ENCODE measurements at regions not wholly inside any gene's neighbourhood (a gene's known extent, or its start where the extent isn't known, plus 50 kb on each side); places are given as distances from the start of the nearest gene placed in this dataset.

- no peak for DNase-seq (ENCODE audit: low spot score in 2 of 2)
- WGBS, result 79% methylated on average over 2 of the region's 2 CpGs
- TF ChIP-seq POLR2AphosphoS5 (IDR thresholded peaks at IDR 0.05) (no peak), CTCF (IDR thresholded peaks at IDR 0.05) (no peak), POLR2A (IDR thresholded peaks at IDR 0.05) (no peak), EP300 (IDR thresholded peaks at IDR 0.05) (no peak)
Measured at GRCh38 chr3:182711853-182712252, 81.5 kb upstream of the ATP11B start.

DNA sequence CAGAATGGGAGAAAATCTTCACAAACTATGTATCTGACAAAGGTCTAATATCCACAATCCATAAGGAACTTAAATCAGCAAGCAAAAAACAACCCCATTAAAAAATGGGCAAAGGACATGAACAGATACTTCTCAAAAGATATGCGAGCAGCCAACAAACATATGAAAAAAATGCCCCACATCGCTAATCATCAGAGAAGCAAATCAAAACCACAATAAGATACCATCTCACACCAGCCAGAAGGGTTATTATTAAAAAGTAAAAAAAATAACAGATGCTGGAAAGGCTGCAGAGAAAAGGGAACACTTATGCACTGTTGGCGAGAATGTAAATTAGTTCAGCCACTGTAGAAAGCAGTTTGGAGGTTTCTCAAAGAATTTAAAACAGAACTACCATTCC lies 80.2 kb upstream of the ATP11B start:
- H3K4me1 ChIP-seq, result no peaks in the 10 kb centered on the region

More at GRCh38 chr3:182711853-182712252, 81.5 kb upstream of the ATP11B start:
- no peaks in the 10 kb centered on the region for H3K9me3 ChIP-seq
- no peak overlapping the region for H3K4me3 ChIP-seq
- no peak overlapping the region for H3K27ac ChIP-seq
- no peaks in the 10 kb centered on the region for H3K36me3 ChIP-seq
- no peaks in the 10 kb centered on the region for H3K4me1 ChIP-seq
- H3K27me3 ChIP-seq, result no peaks in the 10 kb centered on the region

DNA sequence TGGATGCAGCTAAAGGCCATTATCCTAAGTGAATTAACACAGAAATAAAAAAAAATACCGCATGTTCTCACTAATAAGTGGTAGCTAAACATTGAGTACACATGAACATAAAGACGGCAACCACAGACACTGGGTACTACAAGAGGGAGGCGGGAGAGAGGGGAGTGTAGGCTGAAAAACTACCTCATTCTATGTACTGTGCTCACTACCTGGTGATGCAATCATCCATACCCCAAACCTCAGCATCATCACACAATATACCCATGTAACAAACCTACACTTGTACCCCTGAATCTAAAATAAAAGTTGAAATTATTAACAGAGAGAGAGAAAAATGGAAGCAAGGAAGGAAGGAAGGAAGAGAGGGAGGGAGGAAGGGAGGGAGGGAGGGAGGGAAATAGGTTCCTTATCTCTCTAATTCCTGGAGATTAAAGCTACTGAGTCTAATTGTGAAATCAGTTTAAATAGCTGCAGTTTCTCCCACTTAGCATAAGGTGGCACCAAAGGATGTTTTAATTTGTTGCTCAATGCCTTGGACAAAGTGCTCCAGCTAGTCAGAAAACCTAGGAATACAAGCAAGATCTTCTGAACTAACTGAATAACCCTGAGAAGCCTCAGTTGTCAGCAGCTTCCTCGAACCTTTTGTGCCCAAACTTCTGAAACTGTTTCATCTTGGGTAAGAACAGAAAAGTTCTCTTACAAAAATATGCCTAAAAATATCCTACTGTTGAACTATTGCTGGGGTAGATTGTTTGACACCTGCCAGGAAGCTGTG lies 79.4 kb upstream of the ATP11B start:
- no peak for TF ChIP-seq POLR2AphosphoS5 (IDR thresholded peaks at IDR 0.05)
- TF ChIP-seq CTCF (IDR thresholded peaks at IDR 0.05), result peak; percentile 34 to 54
- no peaks in the 10 kb centered on the region for H3K9me3 ChIP-seq
- H3K36me3 ChIP-seq, result no peaks in the 10 kb centered on the region
- H3K4me3 ChIP-seq, result no peak overlapping the region
- DNase-seq (ENCODE audit: low spot score in 2 of 2), result no peak
- H3K4me1 ChIP-seq, result no peaks in the 10 kb centered on the region
- WGBS, result 36% methylated on average over 4 of the region's 4 CpGs
- no peak overlapping the region for H3K27ac ChIP-seq
- no peaks in the 10 kb centered on the region for H3K27me3 ChIP-seq

More for the DNA sequence above, 80.2 kb upstream of the ATP11B start:
- no peak for TF ChIP-seq POLR2AphosphoS5 (IDR thresholded peaks at IDR 0.05)
- no peak for TF ChIP-seq EP300 (IDR thresholded peaks at IDR 0.05)
- no peak for TF ChIP-seq POLR2A (IDR thresholded peaks at IDR 0.05)
- no peak for TF ChIP-seq CTCF (IDR thresholded peaks at IDR 0.05)
- no peaks in the 10 kb centered on the region for H3K9me3 ChIP-seq
- no peak overlapping the region for H3K27ac ChIP-seq
- H3K36me3 ChIP-seq, result no peaks in the 10 kb centered on the region
- 81% methylated on average over 3 of the region's 3 CpGs for WGBS
- no peak overlapping the region for H3K4me3 ChIP-seq
- DNase-seq (ENCODE audit: low spot score in 2 of 2), result no peak
- H3K27me3 ChIP-seq, result no peaks in the 10 kb centered on the region

GRCh38 chr3:182715006-182715405 lies 78.3 kb upstream of the ATP11B start:
- Histone ChIP-seq H3K27me3 (no peaks in the 10 kb centered on the region), H3K27ac (no peak overlapping the region), H3K4me3 (no peak overlapping the region), H3K9me3 (no peaks in the 10 kb centered on the region), H3K36me3 (no peaks in the 10 kb centered on the region), H3K4me1 (no peaks in the 10 kb centered on the region)
- 94% methylated on average over 2 of the region's 2 CpGs for WGBS
- no peak for DNase-seq (ENCODE audit: low spot score in 2 of 2)
- no peak for TF ChIP-seq POLR2AphosphoS5 (IDR thresholded peaks at IDR 0.05)
- no peak for TF ChIP-seq CTCF (IDR thresholded peaks at IDR 0.05)
- TF ChIP-seq EP300 (IDR thresholded peaks at IDR 0.05), result no peak
- TF ChIP-seq POLR2A (IDR thresholded peaks at IDR 0.05), result no peak

DNA sequence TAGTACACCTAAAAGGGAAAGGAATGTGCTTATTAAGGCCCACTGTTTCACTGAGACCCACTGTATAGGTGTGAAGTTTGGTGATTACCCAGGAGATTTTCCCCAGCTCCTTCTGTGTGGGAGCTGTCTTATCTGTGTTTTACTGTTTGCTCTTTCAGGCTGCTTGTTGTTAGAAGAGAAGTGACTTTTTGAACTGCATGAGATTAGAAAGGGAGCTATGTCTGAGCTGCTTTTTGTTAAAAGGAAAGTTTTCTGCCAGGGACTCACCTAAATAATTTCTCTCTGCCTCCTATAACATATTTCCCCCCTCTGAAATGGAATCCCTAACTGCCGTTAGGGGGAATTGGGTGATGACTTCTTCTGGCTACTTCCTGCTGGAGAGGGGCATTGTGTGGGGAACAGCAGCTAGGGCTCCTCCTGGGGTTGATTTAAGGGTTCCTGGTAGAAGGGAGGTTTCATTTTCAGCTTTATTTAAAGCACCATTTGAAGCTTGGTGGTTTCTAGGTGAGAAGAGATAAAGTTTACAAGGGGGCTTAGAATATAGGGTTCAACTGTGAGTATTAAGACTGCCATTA lies 77.1 kb upstream of the ATP11B start:
- H3K27me3 ChIP-seq, result no peaks in the 10 kb centered on the region
- no peak for DNase-seq (ENCODE audit: low spot score in 2 of 2)
- no peak overlapping the region for H3K27ac ChIP-seq
- no peaks in the 10 kb centered on the region for H3K4me1 ChIP-seq
- WGBS, result 71% methylated on average over 1 of the region's 1 CpG
- no peaks in the 10 kb centered on the region for H3K36me3 ChIP-seq
- no peaks in the 10 kb centered on the region for H3K9me3 ChIP-seq
- TF ChIP-seq CTCF (IDR thresholded peaks at IDR 0.05) (no peak), POLR2AphosphoS5 (IDR thresholded peaks at IDR 0.05) (no peak), EP300 (IDR thresholded peaks at IDR 0.05) (no peak), POLR2A (IDR thresholded peaks at IDR 0.05) (no peak)
- no peak overlapping the region for H3K4me3 ChIP-seq

All from suprapubic skin (tissue), 4 donors.